Left lobe of liver (tissue), 2 donors: ENCODE measurements at regions not wholly inside any gene's neighbourhood (a gene's known extent, or its start where the extent isn't known, plus 50 kb on each side); places are given as distances from the start of the nearest gene placed in this dataset.

Experiments
- ATAC-seq: fragments of 200-7000 bp; cut with Tn5 transposase; one replicate; pipeline ENCODE4 v1.9.1; 2020; ENCODE audit warnings: mild to moderate bottlenecking, moderate library complexity
- DNase-seq: peaks from one replicate; pipeline ENCODE4 v3.0.0-alpha.2; 2020; ENCODE audit warnings: low spot score
- donor health status: DM: no; HTN: no; CAD: no; lungs with moderate emphysema.
- donor health status: DM: no; HTN: yes; CAD: no.

DNA sequence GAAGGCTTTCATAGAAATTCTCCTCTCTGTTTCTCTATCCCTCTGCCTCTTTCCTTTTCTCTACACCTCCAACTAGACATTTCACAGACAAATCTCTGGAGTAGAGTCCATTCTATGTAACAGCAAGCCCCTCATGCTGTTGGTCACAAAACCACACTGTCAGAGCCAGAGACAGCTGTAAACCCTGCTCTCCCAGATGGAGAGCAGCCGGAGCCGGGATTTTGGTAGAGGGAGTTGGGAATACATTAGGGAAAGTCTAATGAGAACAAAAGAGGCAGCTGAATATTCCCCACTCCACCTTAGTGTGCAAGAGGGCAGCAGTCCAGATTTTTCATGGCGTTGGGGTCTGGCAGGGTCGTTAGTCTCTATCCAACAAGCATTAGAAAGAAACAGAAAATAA is 68.3 kb upstream of the EDN1 start:
- no peak for ATAC-seq
- no peak for DNase-seq

DNA sequence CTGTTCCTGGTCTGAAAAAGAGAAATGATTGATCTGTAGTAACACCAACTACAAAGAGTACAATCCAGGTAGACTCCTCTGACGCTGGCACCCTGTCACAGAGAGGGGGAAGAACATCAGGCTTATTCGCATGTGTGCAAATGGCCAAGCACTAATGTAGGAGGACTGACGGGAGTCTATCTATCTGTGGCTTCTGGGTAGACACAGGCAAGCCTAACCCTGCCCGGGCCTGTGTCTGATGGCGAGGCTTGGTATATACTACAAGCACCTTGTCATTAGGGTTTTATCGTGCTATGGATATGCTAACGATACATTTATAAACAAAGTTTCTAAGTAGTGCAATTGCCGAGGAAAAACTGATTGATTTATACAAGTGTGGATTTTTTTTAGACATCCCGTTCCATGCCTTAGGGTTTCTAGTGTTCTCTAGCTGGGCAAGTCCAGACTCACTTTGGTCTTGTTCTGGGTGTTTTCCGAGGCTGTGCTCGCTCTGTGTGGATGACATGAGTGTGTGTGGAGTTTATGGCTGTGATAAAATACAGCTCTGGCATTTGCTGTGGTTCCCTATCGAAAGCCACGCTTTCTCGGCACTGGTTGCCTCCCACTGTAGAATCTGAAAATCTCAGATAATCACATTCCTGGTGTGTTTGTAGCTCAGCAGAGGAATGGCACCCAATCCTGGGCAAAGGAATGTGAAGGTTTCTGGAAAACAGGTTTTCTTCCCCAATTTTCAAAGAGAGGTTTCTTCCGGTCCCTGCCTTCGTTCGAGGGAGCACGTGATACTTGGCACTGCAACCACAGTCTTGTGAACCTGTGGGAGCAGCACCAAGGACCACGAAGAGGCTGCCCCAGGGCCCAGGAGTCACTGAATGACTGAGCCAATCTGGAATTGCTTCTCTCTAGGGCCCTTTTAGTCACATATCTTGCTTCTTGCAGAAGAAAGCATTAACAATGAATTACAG is 67.5 kb upstream of the EDN1 start:
- DNase-seq (no peak), ATAC-seq (no peak)

DNA sequence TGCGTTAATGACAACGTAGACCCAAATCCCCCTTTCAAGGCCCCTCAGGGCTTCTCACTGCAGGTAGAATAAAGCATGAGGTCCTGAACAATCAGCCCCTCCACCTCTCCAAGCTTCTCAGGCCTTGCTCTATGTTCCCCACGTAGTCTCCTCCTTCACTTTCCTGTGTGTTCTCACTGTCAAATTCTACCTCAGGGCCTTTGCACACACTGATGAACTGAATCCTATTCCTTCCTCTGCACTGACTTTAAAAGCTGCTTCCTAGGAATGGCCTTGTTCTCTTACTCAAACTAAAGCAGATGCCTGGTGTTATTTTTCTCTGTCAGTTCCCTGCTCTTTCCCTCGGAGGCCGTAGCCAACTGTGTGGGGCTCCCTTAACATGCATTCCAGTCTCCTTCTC is 66.8 kb upstream of the EDN1 start:
- ATAC-seq (no peak), DNase-seq (no peak)

DNA sequence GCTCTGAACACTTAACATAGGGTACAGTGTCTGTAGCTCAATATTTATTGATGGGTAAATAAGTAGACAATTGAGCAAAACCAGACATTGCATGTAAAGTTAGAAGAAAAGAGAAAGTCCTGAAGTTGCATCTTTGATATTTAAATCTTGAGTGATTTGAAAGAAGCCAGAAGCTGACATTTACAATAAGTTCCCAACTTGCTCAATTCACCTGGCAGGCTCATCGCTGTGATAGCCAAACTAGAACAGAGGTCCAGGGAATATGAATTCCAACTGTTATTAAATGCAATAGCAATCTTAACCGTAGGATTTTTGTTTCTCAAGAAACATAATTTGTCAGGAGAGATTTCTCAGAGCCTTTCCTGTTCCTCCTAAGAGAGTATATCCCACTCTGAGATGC is 65.9 kb upstream of the EDN1 start:
- no peak for DNase-seq
- ATAC-seq = no peak

DNA sequence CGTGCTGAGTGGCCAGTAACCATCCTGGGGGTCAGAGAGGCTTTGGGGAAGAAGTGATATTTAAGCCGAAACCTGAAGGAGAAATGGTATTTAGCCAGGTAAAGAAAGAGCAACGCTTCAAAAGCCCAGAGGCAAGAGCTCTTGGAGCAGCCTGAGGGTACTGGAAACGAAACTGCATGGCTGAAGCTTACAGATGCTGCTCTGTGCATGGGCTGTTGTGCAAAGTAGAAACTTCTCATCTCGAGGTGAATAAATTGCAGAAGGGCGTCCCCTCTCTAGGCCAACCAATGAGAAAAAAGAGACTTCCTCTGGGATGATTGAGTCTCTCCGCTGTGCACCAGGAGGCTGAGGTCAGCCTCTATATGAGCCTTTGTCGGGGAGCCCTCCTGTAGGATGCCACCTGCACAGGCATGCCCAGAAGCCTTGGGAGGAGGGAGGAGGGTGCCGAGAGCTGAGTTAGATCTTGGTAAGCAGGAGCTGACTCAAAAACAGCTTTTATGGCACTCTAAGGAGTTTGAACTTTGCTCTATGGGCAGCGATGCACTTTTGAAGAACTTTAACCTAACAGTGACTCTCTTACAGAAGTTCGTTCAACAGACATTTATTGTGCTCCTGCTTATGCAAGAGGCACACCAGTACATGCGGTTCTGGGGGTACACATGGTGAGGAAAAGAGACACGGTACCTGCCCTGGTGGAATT is 61.6 kb upstream of the EDN1 start:
- ATAC-seq (peak; percentile 85), DNase-seq (peak; percentile 55)

DNA sequence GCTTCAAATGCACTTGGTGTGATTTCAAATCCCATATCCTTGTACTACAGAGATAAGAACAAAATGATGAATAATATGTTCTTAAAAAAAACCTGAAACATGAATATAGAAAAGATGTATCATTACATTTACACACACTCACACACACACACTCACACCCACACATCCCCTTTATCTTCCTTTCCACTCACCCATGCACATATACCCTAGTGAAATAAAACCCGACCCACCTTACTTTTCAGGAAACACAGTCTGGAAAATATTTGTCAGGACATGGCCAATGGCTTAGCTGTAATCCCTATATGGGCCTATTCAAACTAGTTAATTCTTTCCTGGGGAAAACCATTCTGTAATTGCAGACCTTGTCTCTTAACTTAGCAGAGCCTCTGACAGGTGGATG is 60.8 kb upstream of the EDN1 start:
- ATAC-seq = no peak

DNA sequence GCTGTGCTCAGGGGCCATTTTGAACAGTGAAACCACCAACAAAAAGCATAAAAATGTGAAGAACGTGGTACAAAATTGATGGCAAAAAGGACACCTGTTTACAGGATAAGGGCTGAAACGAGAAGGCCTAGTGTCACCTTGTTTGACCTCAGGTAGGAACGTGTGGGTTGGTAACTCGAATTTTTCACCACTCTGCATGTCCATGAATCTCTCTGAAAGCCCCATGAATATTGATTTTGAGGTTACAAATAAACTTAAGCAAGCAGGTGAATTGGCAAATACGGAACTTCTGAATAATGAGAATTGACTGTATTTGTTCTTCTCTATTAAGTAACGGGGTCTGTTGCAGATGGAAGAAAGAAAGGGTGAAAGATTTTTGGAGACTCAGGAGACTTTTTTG is 59.6 kb upstream of the EDN1 start:
- DNase-seq (no peak), ATAC-seq (peak; percentile 30)

More for the DNA sequence above, 60.8 kb upstream of the EDN1 start:
- no peak for DNase-seq

DNA sequence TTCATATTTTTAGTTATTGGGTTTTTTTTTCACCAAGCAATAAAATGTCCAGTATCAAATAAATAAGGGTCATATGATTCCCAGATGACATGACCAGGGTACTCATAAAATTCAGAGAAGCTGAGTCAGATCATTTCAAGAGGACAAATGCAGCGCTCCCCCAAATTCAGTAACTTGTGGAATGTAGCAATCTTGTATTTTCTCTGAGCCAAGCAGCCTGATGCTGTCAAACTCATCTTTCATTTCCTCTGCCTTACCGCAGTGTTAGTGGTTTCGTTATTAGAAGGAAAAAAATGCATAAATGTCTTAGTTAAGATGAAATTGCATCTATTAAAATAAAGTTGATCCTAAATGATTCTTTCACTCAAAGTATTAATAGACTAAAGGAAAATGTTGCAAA is 57.8 kb upstream of the EDN1 start:
- ATAC-seq (no peak), DNase-seq (no peak)

DNA sequence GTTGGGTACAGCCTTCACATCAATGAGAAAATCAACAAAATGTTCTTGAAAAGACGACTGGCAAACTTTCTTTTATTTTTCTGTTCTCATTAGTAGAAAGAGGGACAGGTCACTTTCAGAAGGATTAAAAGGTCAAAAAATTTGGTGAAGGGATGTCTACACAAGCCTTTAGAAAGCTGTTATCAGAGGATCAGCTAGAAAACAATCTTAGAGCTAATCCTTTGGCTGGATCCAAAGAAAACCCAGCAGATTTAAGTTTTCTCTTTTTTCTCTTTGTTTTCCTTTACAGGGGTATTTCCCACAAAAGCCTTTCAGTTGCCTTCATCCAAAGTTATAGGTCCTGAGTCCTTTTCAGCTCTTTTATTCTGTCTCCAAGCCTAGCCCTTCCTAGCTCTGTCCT is 57.3 kb upstream of the EDN1 start:
- DNase-seq = no peak
- no peak for ATAC-seq

DNA sequence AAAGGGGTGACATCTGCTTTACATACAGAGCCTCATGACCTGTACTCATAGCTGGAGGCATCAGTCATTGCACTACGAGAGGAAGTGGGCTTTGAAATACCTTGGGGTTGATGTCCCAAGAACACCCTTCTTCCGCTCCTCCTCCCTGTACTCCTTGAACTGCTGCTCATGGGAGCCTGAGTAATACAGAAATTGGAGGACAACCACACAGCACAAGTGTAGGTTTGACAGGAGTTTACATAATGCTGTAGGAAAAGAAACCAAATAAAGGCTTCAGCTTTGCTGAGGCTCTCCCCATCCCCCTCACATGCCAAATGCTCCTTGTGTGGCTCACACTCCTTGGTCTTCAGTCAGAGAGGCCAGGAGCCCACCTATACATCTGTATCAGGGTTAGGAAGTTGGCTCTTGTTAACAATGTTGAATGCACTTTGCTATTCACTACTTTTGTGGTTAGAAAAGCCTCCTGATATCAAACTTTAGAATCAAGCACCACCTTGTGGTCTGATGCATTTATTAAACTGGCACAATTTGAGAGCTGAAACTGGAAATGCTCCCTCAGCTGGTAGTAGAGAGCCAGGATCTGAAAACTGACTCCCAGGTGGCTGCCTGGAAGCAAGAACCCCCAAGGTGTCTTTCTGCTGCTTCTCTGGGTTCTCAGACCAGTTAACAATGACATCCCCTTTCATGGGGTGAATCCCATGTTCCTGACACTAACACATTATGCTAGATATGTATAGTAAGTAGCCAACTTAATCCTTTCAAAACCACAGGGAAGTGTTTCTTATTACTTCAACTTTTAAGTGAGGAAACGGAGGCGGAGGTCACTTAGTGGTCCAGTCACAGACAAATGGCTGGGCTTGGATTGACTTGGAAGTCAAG is 56.2 kb upstream of the EDN1 start:
- no peak for DNase-seq
- peak; percentile 97 for ATAC-seq

DNA sequence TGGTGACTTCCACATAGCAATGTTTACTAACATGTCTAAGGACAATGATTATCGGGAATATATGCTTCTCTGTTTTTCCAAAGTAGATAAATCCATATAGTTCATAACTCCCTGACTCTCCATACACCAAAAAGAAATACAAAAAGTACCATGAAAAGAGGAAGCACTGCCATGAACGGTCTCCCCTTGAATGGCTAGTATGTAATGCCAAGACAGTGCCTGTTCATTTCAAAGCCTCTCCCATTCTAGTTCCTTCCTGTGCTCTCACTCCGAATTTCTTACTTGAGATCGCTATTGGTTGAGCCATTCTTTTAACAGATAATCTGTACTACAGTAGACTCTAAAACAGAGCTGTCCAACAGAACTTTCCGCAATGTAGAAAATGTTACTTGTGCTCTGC is 54.8 kb upstream of the EDN1 start:
- DNase-seq (no peak), ATAC-seq (no peak)

DNA sequence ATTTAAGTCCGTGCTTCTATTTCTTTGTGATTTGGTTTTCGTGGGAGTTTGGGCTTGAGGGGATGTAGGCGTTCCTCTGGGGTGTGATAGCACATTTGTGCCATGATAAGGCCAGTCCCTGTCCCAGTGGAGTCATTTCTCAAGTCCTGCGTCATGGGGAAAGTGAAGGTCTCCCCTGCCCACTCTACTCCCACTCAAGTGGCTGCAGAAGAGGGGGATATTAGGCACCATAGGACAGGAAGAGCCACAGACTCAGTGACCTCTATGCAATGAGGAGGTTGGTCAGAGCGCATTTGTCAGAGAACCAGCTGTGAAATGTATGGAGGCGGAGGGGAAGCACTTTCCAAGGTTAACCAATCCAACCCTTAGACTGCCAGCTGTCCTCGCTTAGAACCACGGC is 51.9 kb upstream of the EDN1 start:
- no peak for ATAC-seq
- DNase-seq = no peak
